ENCODE measurements at regions not wholly inside any gene's neighbourhood (a gene's known extent, or its start where the extent isn't known, plus 50 kb on each side); places are given as distances from the start of the nearest gene placed in this dataset.

DNA sequence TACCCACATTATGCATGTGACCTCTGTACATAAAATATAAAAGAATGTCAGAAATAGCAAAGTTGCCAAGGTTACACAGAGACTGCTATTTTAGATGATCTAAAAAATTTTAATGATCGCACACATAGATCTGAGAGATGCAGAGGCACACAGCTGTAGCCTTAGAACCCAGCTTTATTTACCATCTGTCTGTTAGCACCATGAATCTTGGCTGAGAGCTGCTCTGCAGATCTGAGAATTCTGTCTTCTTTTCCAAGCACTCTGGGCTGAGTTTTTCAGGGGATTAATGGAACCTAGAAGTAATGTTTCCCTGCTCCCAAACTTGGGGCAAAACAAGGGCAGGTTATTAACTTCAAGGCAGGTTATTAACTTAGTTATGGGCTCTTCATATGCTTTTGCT, 248.7 kb upstream of the JAG1 start:
- intact Hi-C loops (cut with DNase I; ENCODE audit: low total_unique reads), result loop anchor here (5.0 kb wide), 1 partner anchor 215 kb away; no protein-coding TSS in a partner anchor
- Histone ChIP-seq H3K36me3 (no peaks in the 10 kb centered on the region), H3K27ac (peak overlapping the region; percentile 2 to 3), H3K9me3 (no peaks in the 10 kb centered on the region), H3K4me3 (no peak overlapping the region), H3K27me3 (no peaks in the 10 kb centered on the region), H3K4me1 (peaks cover 0 to 55% (median 19%) of the 10 kb centered on the region in 4 donors)
- TF ChIP-seq, protein P1, sequence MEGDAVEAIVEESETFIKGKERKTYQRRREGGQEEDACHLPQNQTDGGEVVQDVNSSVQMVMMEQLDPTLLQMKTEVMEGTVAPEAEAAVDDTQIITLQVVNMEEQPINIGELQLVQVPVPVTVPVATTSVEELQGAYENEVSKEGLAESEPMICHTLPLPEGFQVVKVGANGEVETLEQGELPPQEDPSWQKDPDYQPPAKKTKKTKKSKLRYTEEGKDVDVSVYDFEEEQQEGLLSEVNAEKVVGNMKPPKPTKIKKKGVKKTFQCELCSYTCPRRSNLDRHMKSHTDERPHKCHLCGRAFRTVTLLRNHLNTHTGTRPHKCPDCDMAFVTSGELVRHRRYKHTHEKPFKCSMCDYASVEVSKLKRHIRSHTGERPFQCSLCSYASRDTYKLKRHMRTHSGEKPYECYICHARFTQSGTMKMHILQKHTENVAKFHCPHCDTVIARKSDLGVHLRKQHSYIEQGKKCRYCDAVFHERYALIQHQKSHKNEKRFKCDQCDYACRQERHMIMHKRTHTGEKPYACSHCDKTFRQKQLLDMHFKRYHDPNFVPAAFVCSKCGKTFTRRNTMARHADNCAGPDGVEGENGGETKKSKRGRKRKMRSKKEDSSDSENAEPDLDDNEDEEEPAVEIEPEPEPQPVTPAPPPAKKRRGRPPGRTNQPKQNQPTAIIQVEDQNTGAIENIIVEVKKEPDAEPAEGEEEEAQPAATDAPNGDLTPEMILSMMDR (IDR thresholded peaks at IDR 0.05), result no peak
- DNase-seq, result no peak

DNA sequence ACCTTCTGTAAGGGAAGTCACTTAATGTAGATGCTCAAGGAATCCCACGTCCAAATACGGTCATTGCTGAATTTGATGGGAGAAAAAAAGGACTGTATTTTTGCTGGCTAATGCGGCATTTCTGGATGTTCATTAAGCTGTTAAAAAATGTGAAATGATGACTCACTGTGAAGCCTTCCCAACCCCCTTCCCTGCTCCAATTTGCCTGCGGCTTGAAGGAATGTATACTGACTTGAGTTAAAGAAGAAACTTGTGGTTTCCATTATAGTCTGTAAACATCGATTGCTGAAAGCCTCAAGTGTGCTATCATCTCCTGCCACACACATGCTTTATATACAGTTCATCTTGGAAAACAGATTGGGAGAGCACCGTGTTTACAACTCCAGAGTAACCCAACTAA, 249.1 kb upstream of the JAG1 start:
- Histone ChIP-seq H3K27ac (peak overlapping the region; percentile 2 to 3), H3K27me3 (no peaks in the 10 kb centered on the region), H3K4me1 (peaks cover 0 to 55% (median 19%) of the 10 kb centered on the region in 4 donors), H3K4me3 (no peak overlapping the region), H3K9me3 (no peaks in the 10 kb centered on the region), H3K36me3 (no peaks in the 10 kb centered on the region)
- intact Hi-C loops (cut with DNase I; ENCODE audit: low total_unique reads), result loop anchor here (5.0 kb wide), 1 partner anchor 216 kb away; no protein-coding TSS in a partner anchor
- DNase-seq, result no peak
- TF ChIP-seq, protein P1 (IDR thresholded peaks at IDR 0.05), result no peak

DNA sequence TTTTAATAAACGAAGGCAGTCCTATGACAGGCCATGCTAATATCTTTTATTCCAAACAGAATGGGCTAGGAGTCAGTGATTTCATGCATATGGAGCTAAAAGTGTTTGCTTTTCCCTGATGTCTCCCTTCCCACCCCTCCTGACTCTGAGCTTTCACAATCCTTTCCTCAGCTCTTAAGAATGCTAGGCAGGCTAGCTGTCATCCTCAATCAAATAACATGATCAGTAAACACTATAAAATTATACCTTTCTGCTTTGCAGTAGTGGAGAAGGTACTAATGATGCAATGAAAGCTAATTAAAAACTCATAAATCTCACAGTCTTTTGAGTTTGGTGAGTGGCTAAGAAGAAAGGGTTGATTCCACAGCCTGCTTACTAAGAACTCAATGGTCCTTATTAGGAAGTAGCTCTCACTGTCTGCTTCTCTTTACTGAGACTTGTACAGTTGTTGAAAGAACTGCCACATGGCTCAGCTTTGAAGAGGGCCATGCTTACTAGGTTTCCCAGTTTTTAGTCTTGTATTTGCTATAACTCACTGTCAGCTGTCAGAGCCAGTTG, 250.9 kb upstream of the JAG1 start:
- no peaks in the 10 kb centered on the region for H3K9me3 ChIP-seq
- DNase-seq, result no peak
- no peak overlapping the region for H3K4me3 ChIP-seq
- peak overlapping the region; percentile 10 to 35 for H3K27ac ChIP-seq
- H3K4me1 ChIP-seq, result peaks cover 0 to 46% (median 15%) of the 10 kb centered on the region in 4 donors
- no peaks in the 10 kb centered on the region for H3K27me3 ChIP-seq
- intact Hi-C loops (cut with DNase I; ENCODE audit: low total_unique reads), result loop anchor here (5.0 kb wide), 1 partner anchor 217 kb away; no protein-coding TSS in a partner anchor
- H3K36me3 ChIP-seq, result no peaks in the 10 kb centered on the region
- TF ChIP-seq, protein P1 (IDR thresholded peaks at IDR 0.05), result no peak

DNA sequence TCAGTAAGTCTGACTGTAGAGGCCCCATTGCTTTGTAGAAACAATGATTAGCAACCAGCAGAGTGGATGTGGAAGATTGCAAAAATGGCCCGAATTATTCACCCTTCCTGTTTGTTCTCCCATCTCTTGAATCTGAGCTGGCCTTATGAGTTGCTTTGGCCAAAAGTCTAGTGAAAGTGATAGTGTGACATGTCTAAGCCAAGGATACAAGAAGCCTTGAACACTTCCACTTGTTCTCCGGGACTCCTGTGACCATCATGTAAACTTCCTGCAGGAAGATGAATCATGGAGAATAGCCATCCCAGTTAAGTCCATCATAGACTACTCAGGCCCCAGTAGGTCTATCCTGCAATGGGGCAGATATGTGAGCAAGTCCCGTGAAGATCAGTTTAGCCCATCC, 252.0 kb upstream of the JAG1 start:
- no peak for DNase-seq
- Histone ChIP-seq H3K9me3 (no peaks in the 10 kb centered on the region), H3K4me1 (peaks cover 0 to 37% (median 10%) of the 10 kb centered on the region in 4 donors), H3K4me3 (no peak overlapping the region), H3K36me3 (no peaks in the 10 kb centered on the region), H3K27me3 (no peaks in the 10 kb centered on the region), H3K27ac (no peak overlapping the region)
- TF ChIP-seq, protein P1 (IDR thresholded peaks at IDR 0.05), result no peak
- intact Hi-C loops (cut with DNase I; ENCODE audit: low total_unique reads), result no loop called here

DNA sequence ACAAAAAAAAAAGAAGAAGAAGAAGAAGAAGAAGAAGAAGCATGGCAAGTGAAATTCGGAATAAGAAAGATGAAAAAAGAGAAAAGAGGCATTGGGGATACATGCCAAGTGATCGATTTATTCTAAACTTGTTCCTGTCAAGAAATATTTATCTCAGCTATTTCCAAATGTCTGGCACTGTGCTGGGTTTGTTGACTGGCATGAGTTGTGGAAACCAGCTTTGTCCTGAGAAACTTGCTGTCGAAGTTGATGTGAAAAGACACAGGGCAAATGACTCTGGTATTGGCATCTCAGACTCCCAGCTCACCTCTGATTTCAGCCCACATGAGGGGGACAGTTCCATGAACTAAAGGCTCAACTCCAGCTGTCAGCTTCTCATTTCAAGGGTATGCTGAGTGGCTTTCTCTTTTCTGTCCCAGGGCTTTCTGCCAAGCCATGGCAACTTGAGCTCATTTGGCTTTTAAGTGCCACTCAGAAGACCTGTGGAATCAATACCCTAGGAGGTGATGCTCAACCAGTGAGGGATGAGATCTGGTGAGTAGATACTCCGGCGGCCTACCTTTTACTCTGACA, 253.3 kb upstream of the JAG1 start:
- Histone ChIP-seq H3K4me3 (no peak overlapping the region), H3K9me3 (no peaks in the 10 kb centered on the region), H3K27ac (no peak overlapping the region), H3K36me3 (no peaks in the 10 kb centered on the region), H3K27me3 (no peaks in the 10 kb centered on the region), H3K4me1 (peaks cover 0 to 35% (median 10%) of the 10 kb centered on the region in 4 donors)
- DNase-seq, result no peak
- TF ChIP-seq, protein P1 (IDR thresholded peaks at IDR 0.05), result no peak
- intact Hi-C loops (cut with DNase I; ENCODE audit: low total_unique reads), result no loop called here

All from tibial artery (tissue), 4 donors.